CD14-positive monocyte (primary cell): ENCODE measurements at regions not wholly inside any gene's neighbourhood (a gene's known extent, or its start where the extent isn't known, plus 50 kb on each side); places are given as distances from the start of the nearest gene placed in this dataset.
"Not testable (repeated sequence)": the region's sequence is repeated elsewhere in the genome, so short reads cannot be mapped to it uniquely, and the experiment has no call there.

Experiments
- DNase-seq, 3 donors: peaks; one replicate each; pipeline ENCODE4 v3.0.0-alpha.2; 2011 to 2022
- H2AFZ ChIP-seq: 2 replicates; pipeline ENCODE4 v1.6.0; 2012; ENCODE audit warnings: mild to moderate bottlenecking, low read depth, low read length, inconsistent platforms; ENCODE audit not compliant: insufficient read depth, poor library complexity, severe bottlenecking
- H3K27ac ChIP-seq, 2 donors: 1 replicate in 1 of 2; 2 replicates in 1 of 2; pipeline ENCODE4 v1.5.1; 2012 to 2013; ENCODE audit warnings: low read length in 2 of 2, control low read depth in 1 of 2, inconsistent platforms in 1 of 2, low read depth in 1 of 2, mild to moderate bottlenecking in 1 of 2
- H3K27me3 ChIP-seq, 2 donors: one replicate each; pipeline versions ENCODE4 v1.6.0 to v1.6.1; 2011 to 2013; ENCODE audit warnings: low read length in 2 of 2; ENCODE audit not compliant: control insufficient read depth in 2 of 2, insufficient read depth in 2 of 2
- H3K36me3 ChIP-seq, 2 donors: replicated peaks in 1 of 2; 1 replicate in 1 of 2; 2 replicates in 1 of 2; pipeline versions ENCODE4 v1.5.1 to v1.6.1; 2012 to 2013; ENCODE audit warnings: low read length in 2 of 2, control low read depth in 1 of 2, inconsistent platforms in 1 of 2, mild to moderate bottlenecking in 1 of 2; ENCODE audit not compliant: insufficient read depth in 2 of 2, control insufficient read depth in 1 of 2
- H3K4me1 ChIP-seq, 2 donors: 1 replicate in 1 of 2; 2 replicates in 1 of 2; pipeline versions ENCODE4 v1.5.1 to v1.6.1; 2012 to 2013; ENCODE audit warnings: low read length in 2 of 2, control low read depth in 1 of 2, inconsistent platforms in 1 of 2, mild to moderate bottlenecking in 1 of 2, moderate library complexity in 1 of 2; ENCODE audit not compliant: insufficient read depth in 2 of 2, control insufficient read depth in 1 of 2
- H3K4me2 ChIP-seq: replicated peaks from 2 replicates; pipeline ENCODE3; 2012; ENCODE audit warnings: low read length, moderate library complexity, mild to moderate bottlenecking; ENCODE audit not compliant: poor library complexity, severe bottlenecking; ENCODE audit errors: extremely low read depth
- H3K4me3 ChIP-seq, 3 experiments: fragments of 200-600 bp in 1 of 3; sonication (generic) in 1 of 3; replicated peaks in 1 of 3; 1 replicate in 2 of 3; 2 replicates in 1 of 3; pipeline ENCODE4 v1.5.1; 2011 to 2013; ENCODE audit warnings: low read length in 3 of 3, mild to moderate bottlenecking in 3 of 3, control low read depth in 2 of 3, low read depth in 2 of 3, inconsistent platforms in 1 of 3, moderate library complexity in 1 of 3
- H3K79me2 ChIP-seq: 2 replicates; pipeline ENCODE4 v1.6.0; 2012; ENCODE audit warnings: mild to moderate bottlenecking, control low read depth, inconsistent platforms, low read length, moderate library complexity; ENCODE audit not compliant: insufficient read depth
- H3K9ac ChIP-seq: 2 replicates; pipeline ENCODE4 v1.6.0; 2017; ENCODE audit warnings: low read length, mild to moderate bottlenecking; ENCODE audit not compliant: insufficient read depth, poor library complexity, severe bottlenecking
- H3K9me3 ChIP-seq, 2 donors: replicated peaks in 1 of 2; 1 replicate in 1 of 2; 2 replicates in 1 of 2; pipeline versions ENCODE4 v1.5.1 to v1.6.1; 2012 to 2013; ENCODE audit warnings: low read length in 2 of 2, control low read depth in 1 of 2; ENCODE audit not compliant: control insufficient read depth in 1 of 2, insufficient read depth in 1 of 2
- H4K20me1 ChIP-seq: 2 replicates; pipeline ENCODE4 v1.6.0; 2012; ENCODE audit warnings: mild to moderate bottlenecking, low read length, control low read depth, moderate library complexity; ENCODE audit not compliant: insufficient read depth
- H3K27ac Mint-ChIP-seq, 7 donors: one replicate each; pipeline ENCODE4 v1.8.0; 2020; ENCODE audit warnings: mild to moderate bottlenecking in 7 of 7, mixed read lengths in 7 of 7, moderate library complexity in 6 of 7, inconsistent platforms in 2 of 7
- H3K27me3 Mint-ChIP-seq, 3 donors: one replicate each; pipeline ENCODE4 v1.8.0; 2021 to 2022; ENCODE audit warnings: low read depth in 3 of 3, mild to moderate bottlenecking in 3 of 3, mixed read lengths in 3 of 3, moderate library complexity in 3 of 3, inconsistent platforms in 1 of 3
- H3K36me3 Mint-ChIP-seq, 2 donors: one replicate each; pipeline ENCODE4 v1.8.0; 2020; ENCODE audit warnings: mixed read lengths in 2 of 2, inconsistent platforms in 1 of 2, mild to moderate bottlenecking in 1 of 2
- H3K4me1 Mint-ChIP-seq: one replicate; pipeline ENCODE4 v1.8.0; 2020; ENCODE audit warnings: mild to moderate bottlenecking, mixed read lengths
- H3K4me3 Mint-ChIP-seq, 2 donors: one replicate each; pipeline ENCODE4 v1.8.0; 2020; ENCODE audit warnings: mild to moderate bottlenecking in 2 of 2, mixed read lengths in 2 of 2, moderate library complexity in 1 of 2
- H3K9me3 Mint-ChIP-seq, 7 donors: one replicate each; pipeline ENCODE4 v1.8.0; 2020 to 2022; ENCODE audit warnings: mixed read lengths in 7 of 7, mild to moderate bottlenecking in 6 of 7, moderate library complexity in 6 of 7, inconsistent platforms in 2 of 7
- WGBS: methylation state at CpG from one replicate; pipeline ENCODE4 v1.1.5; 2013; ENCODE audit warnings: missing lambda C conversion rate; ENCODE audit not compliant: insufficient coverage; 5-methylcytosine and 5-hydroxymethylcytosine counted together
- intact Hi-C, 2 donors: fragments of 100-400 bp; cut with micrococcal nuclease; formaldehyde crosslinking; loops; one replicate each; pipeline versions ENCODE4 v1.15.0 to v1.15.1; 2023
- TF ChIP-seq, protein P1 (sequence below): fragments of 200-600 bp; IDR thresholded peaks from one replicate; pipeline ENCODE4 v1.8.0; 2022; ENCODE audit warnings: antibody characterized with exemption, mild to moderate bottlenecking

DNA sequence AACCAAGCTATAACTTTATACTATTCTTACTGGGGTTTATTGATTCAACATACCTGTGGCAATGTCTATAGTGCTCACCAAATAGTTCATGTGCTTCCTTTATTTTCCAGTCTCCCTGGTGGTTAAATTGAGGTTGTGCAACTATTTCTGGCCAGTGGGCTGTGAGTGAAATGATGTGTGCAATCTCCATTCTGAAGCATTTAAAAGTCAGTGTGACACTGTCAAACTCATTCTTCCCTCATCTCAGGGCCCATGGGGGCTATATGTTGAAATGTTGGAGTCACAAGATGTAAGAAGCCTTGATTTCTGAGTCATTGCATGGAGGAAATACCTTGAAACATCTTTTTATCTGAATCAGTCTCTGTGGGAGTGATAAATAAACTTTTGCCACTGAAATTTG is 414.3 kb upstream of the RPS6KA3 start:
- no peaks in the 10 kb centered on the region for H3K79me2 ChIP-seq
- Mint-ChIP-seq H3K4me1 (no peaks in the 10 kb centered on the region), H3K27ac (no peak overlapping the region), H3K36me3 (no peaks in the 10 kb centered on the region), H3K4me3 (no peak overlapping the region), H3K27me3 (peaks cover 0 to 2% (median 0%) of the 10 kb centered on the region in 3 donors), H3K9me3 (peaks cover 0 to 2% (median 0%) of the 10 kb centered on the region in 7 donors)
- TF ChIP-seq, protein P1, sequence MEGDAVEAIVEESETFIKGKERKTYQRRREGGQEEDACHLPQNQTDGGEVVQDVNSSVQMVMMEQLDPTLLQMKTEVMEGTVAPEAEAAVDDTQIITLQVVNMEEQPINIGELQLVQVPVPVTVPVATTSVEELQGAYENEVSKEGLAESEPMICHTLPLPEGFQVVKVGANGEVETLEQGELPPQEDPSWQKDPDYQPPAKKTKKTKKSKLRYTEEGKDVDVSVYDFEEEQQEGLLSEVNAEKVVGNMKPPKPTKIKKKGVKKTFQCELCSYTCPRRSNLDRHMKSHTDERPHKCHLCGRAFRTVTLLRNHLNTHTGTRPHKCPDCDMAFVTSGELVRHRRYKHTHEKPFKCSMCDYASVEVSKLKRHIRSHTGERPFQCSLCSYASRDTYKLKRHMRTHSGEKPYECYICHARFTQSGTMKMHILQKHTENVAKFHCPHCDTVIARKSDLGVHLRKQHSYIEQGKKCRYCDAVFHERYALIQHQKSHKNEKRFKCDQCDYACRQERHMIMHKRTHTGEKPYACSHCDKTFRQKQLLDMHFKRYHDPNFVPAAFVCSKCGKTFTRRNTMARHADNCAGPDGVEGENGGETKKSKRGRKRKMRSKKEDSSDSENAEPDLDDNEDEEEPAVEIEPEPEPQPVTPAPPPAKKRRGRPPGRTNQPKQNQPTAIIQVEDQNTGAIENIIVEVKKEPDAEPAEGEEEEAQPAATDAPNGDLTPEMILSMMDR = no peak
- intact Hi-C loops = no loop called here
- H3K4me1 ChIP-seq = no peaks in the 10 kb centered on the region
- no peak overlapping the region for H2AFZ ChIP-seq
- H4K20me1 ChIP-seq = no peaks in the 10 kb centered on the region
- DNase-seq = no peak
- H3K4me2 ChIP-seq = no peak overlapping the region
- no peak overlapping the region for H3K4me3 ChIP-seq
- no peak overlapping the region for H3K27ac ChIP-seq
- H3K27me3 ChIP-seq = no peaks in the 10 kb centered on the region
- H3K9ac ChIP-seq = no peak overlapping the region
- H3K36me3 ChIP-seq = no peaks in the 10 kb centered on the region
- no peaks in the 10 kb centered on the region for H3K9me3 ChIP-seq

DNA sequence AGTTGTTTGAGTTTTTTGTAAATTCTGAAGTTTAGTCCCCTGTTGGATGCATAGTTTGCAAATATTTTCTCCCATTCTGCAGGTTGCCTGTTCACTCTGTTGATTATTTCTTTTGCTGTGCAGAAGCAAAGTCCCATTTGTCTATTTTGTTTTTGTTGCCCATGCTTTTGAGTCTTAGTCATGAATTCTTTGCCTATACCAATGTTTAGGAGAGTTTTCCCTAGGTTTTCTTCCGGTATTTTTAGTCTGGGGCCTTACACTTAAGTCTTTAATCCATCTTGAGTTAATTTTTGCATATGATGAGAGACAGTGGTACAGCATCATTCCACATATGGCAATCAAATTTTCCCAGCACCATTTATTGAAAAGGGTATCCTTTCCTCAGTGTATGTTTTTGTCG is 405.8 kb upstream of the RPS6KA3 start:
- no peaks in the 10 kb centered on the region for H3K36me3 Mint-ChIP-seq
- no peak overlapping the region for H3K4me2 ChIP-seq
- no peaks in the 10 kb centered on the region for H3K9me3 ChIP-seq
- H3K27me3 ChIP-seq = no peaks in the 10 kb centered on the region
- WGBS = no CpG with 5 or more reads among the region's 2 CpGs
- H3K4me1 ChIP-seq = no peaks in the 10 kb centered on the region
- no peak overlapping the region for H3K27ac Mint-ChIP-seq
- DNase-seq = no peak
- H3K27ac ChIP-seq = no peak overlapping the region
- peaks cover 0 to 1% (median 0%) of the 10 kb centered on the region in 3 donors for H3K27me3 Mint-ChIP-seq
- H3K4me3 Mint-ChIP-seq = no peak overlapping the region
- H3K4me1 Mint-ChIP-seq = no peaks in the 10 kb centered on the region
- no peaks in the 10 kb centered on the region for H3K36me3 ChIP-seq
- TF ChIP-seq, protein P1 = no peak
- no peak overlapping the region for H3K9ac ChIP-seq
- H4K20me1 ChIP-seq = no peaks in the 10 kb centered on the region
- intact Hi-C loops = no loop called here
- no peak overlapping the region for H2AFZ ChIP-seq
- H3K79me2 ChIP-seq = no peaks in the 10 kb centered on the region
- peaks cover 0 to 2% (median 0%) of the 10 kb centered on the region in 7 donors for H3K9me3 Mint-ChIP-seq
- H3K4me3 ChIP-seq = no peak overlapping the region

DNA sequence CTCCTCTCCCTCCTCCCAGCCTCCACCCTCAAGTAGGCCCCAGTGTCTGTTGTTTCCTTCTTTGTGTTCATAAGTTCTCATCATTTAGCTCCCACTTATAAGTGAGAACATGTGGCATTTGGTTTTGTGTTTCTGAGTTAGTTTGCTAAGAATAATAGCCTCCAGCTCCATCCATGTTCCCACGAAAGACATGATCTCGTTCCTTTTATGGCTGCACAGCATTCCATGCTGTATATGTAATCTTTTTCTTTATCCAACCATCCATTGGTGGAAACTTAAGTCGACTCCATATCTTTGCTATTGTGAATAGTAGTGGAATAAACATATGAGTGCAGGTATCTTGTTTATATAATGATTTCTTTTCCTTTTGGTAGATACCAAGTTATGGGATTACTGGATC is 405.0 kb upstream of the RPS6KA3 start:
- DNase-seq, H3K27me3 ChIP-seq, H3K4me3 Mint-ChIP-seq, H3K9me3 ChIP-seq, H3K27me3 Mint-ChIP-seq, H4K20me1 ChIP-seq, H3K79me2 ChIP-seq, H3K9me3 Mint-ChIP-seq, intact Hi-C loops, H3K9ac ChIP-seq, H3K4me2 ChIP-seq, H3K4me3 ChIP-seq, H3K36me3 ChIP-seq, H2AFZ ChIP-seq, H3K4me1 ChIP-seq, H3K27ac ChIP-seq, H3K27ac Mint-ChIP-seq, H3K36me3 Mint-ChIP-seq, H3K4me1 Mint-ChIP-seq: not testable (repeated sequence)
- WGBS = no CpG with 5 or more reads among the region's 3 CpGs
